ENCODE measurements at regions not wholly inside any gene's neighbourhood (a gene's known extent, or its start where the extent isn't known, plus 50 kb on each side); places are given as distances from the start of the nearest gene placed in this dataset.

GRCh38 chr13:85445534-85445933 is 353.7 kb downstream of the SLITRK6 start:
- Histone ChIP-seq H3K9me3 (ENCODE audit: control insufficient read depth, insufficient read depth, low read length) (no peaks in the 10 kb centered on the region), H3K4me3 (ENCODE audit: low read depth, low read length) (no peak overlapping the region), H3K27ac (ENCODE audit: low read depth, low read length) (no peak overlapping the region), H3K27me3 (ENCODE audit: control insufficient read depth, insufficient read depth, low read length) (no peaks in the 10 kb centered on the region)
- DNase-seq (ENCODE audit: low read depth, low spot score) = no peak
- TF ChIP-seq CTCF (IDR thresholded peaks at IDR 0.05; ENCODE audit: low read depth, low read length) = no peak
- ChIA-PET POLR2A (no interaction called here), CTCF (no interaction called here)

- ChIA-PET CTCF (no interaction called here), POLR2A (no interaction called here)
- no peak for DNase-seq (ENCODE audit: low read depth, low spot score)
- H3K27ac ChIP-seq (ENCODE audit: low read depth, low read length) = no peak overlapping the region
- TF ChIP-seq CTCF (IDR thresholded peaks at IDR 0.05; ENCODE audit: low read depth, low read length) = no peak
- H3K4me3 ChIP-seq (ENCODE audit: low read depth, low read length) = no peak overlapping the region
- H3K9me3 ChIP-seq (ENCODE audit: control insufficient read depth, insufficient read depth, low read length) = no peaks in the 10 kb centered on the region
- H3K27me3 ChIP-seq (ENCODE audit: control insufficient read depth, insufficient read depth, low read length) = no peaks in the 10 kb centered on the region
These were observed 357.2 kb downstream of the SLITRK6 start for GRCh38 chr13:85441975-85442374.

GRCh38 chr13:85441364-85441763 is 357.9 kb downstream of the SLITRK6 start:
- TF ChIP-seq CTCF (IDR thresholded peaks at IDR 0.05; ENCODE audit: low read depth, low read length) = no peak
- no peak for DNase-seq (ENCODE audit: low read depth, low spot score)
- no peaks in the 10 kb centered on the region for H3K9me3 ChIP-seq (ENCODE audit: control insufficient read depth, insufficient read depth, low read length)
- H3K27ac ChIP-seq (ENCODE audit: low read depth, low read length) = no peak overlapping the region
- ChIA-PET CTCF (no interaction called here), POLR2A (no interaction called here)
- no peak overlapping the region for H3K4me3 ChIP-seq (ENCODE audit: low read depth, low read length)
- H3K27me3 ChIP-seq (ENCODE audit: control insufficient read depth, insufficient read depth, low read length) = no peaks in the 10 kb centered on the region

- no peak for DNase-seq (ENCODE audit: low read depth, low spot score)
- Histone ChIP-seq H3K9me3 (ENCODE audit: control insufficient read depth, insufficient read depth, low read length) (peaks cover 6% of the 10 kb centered on the region), H3K27me3 (ENCODE audit: control insufficient read depth, insufficient read depth, low read length) (no peaks in the 10 kb centered on the region), H3K27ac (ENCODE audit: low read depth, low read length) (no peak overlapping the region), H3K4me3 (ENCODE audit: low read depth, low read length) (no peak overlapping the region)
- ChIA-PET POLR2A (no interaction called here), CTCF (no interaction called here)
- no peak for TF ChIP-seq CTCF (IDR thresholded peaks at IDR 0.05; ENCODE audit: low read depth, low read length)
These were observed 363.2 kb downstream of the SLITRK6 start for GRCh38 chr13:85436029-85436428.

GRCh38 chr13:85434927-85435326 is 364.3 kb downstream of the SLITRK6 start:
- Histone ChIP-seq H3K4me3 (ENCODE audit: low read depth, low read length) (no peak overlapping the region), H3K9me3 (ENCODE audit: control insufficient read depth, insufficient read depth, low read length) (peaks cover 12% of the 10 kb centered on the region), H3K27ac (ENCODE audit: low read depth, low read length) (no peak overlapping the region), H3K27me3 (ENCODE audit: control insufficient read depth, insufficient read depth, low read length) (no peaks in the 10 kb centered on the region)
- no peak for TF ChIP-seq CTCF (IDR thresholded peaks at IDR 0.05; ENCODE audit: low read depth, low read length)
- no peak for DNase-seq (ENCODE audit: low read depth, low spot score)
- POLR2A ChIA-PET = no interaction called here
- CTCF ChIA-PET = no interaction called here
